H1 (cell line): ENCODE measurements at regions not wholly inside any gene's neighbourhood (a gene's known extent, or its start where the extent isn't known, plus 50 kb on each side); places are given as distances from the start of the nearest gene placed in this dataset.

ENCODE experiments used
- CTCF ChIA-PET: fragments of 300-600 bp; sonication (Branson Sonifier 250); formaldehyde crosslinking; loops from one replicate; lab custom pipeline; 2021; ENCODE audit not compliant: partially characterized antibody; lab: Charles Lee
- POLR2A ChIA-PET: fragments of 300-600 bp; sonication (Branson Sonifier 250); formaldehyde crosslinking; loops from one replicate; lab custom pipeline; 2021; ENCODE audit warnings: inconsistent platforms; ENCODE audit not compliant: partially characterized antibody; lab: Charles Lee
- DNase-seq, 2 experiments: peaks; one replicate each; pipeline versions ENCODE4 v3.0.0 to v3.0.0-alpha.2; 2010 to 2022; ENCODE audit warnings: low spot score in 2 of 2, low read depth in 1 of 2, mixed read lengths in 1 of 2
- FAIRE-seq: peaks from 2 replicates; lab custom pipeline; 2011; peaks lifted over from hg19 to GRCh38; lab: Jason Lieb, UNC
- H2AFZ ChIP-seq: 2 replicates; pipeline ENCODE4 v1.8.1; 2012; ENCODE audit warnings: low read length, inconsistent platforms
- H2AK5ac ChIP-seq: 2 replicates; pipeline ENCODE4 v1.6.1; 2013; ENCODE audit warnings: low read depth, low read length
- H2BK120ac ChIP-seq: replicated peaks from 2 replicates; pipeline ENCODE3; 2013; ENCODE audit warnings: low read depth, low read length, inconsistent platforms
- H2BK12ac ChIP-seq: 2 replicates; pipeline ENCODE4 v1.6.1; 2013; ENCODE audit warnings: low read depth, low read length
- H2BK15ac ChIP-seq: 2 replicates; pipeline ENCODE4 v1.6.1; 2013; ENCODE audit warnings: low read length
- H2BK20ac ChIP-seq: 2 replicates; pipeline ENCODE4 v1.6.1; 2013; ENCODE audit warnings: low read length
- H2BK5ac ChIP-seq: 2 replicates; pipeline ENCODE4 v1.6.1; 2013; ENCODE audit warnings: low read depth, low read length
- H3K14ac ChIP-seq: 2 replicates; pipeline ENCODE4 v1.6.1; 2013; ENCODE audit warnings: inconsistent platforms; ENCODE audit not compliant: insufficient read length
- H3K18ac ChIP-seq: 2 replicates; pipeline ENCODE4 v1.6.1; 2013; ENCODE audit warnings: low read length; ENCODE audit errors: extremely low read depth
- H3K23ac ChIP-seq: 2 replicates; pipeline ENCODE4 v1.6.1; 2013; ENCODE audit warnings: inconsistent platforms; ENCODE audit not compliant: insufficient read length
- H3K23me2 ChIP-seq: 2 replicates; pipeline ENCODE4 v1.6.1; 2013; ENCODE audit warnings: low read depth, low read length
- H3K27ac ChIP-seq: 2 replicates; pipeline ENCODE4 v1.6.1; 2011; ENCODE audit warnings: low read depth, low read length, inconsistent platforms
- H3K27me3 ChIP-seq, 4 experiments: replicated peaks in 1 of 4; 1 replicate in 1 of 4; 2 replicates in 3 of 4; pipeline versions ENCODE4 v1.6.1 to v1.8.1; 2011 to 2013; ENCODE audit warnings: low read length in 3 of 4, mild to moderate bottlenecking in 3 of 4, inconsistent platforms in 2 of 4, mixed read lengths in 2 of 4, moderate library complexity in 1 of 4; ENCODE audit not compliant: control insufficient read depth in 3 of 4, insufficient read depth in 3 of 4; ENCODE audit errors: extremely low read depth in 1 of 4
- H3K36me3 ChIP-seq, 4 experiments: 2 replicates each; pipeline versions ENCODE4 v1.6.1 to v1.8.1; 2011 to 2013; ENCODE audit warnings: mild to moderate bottlenecking in 4 of 4, low read length in 3 of 4, moderate library complexity in 2 of 4, control low read depth in 1 of 4, inconsistent platforms in 1 of 4; ENCODE audit not compliant: insufficient read depth in 4 of 4, control insufficient read depth in 2 of 4
- H3K4ac ChIP-seq: replicated peaks from 2 replicates; pipeline ENCODE3; 2013; ENCODE audit warnings: low read length, low read depth, mixed read lengths, inconsistent platforms; ENCODE audit not compliant: insufficient read length
- H3K4me1 ChIP-seq, 4 experiments: replicated peaks in 1 of 4; 1 replicate in 1 of 4; 2 replicates in 3 of 4; pipeline versions ENCODE4 v1.6.1 to v1.8.1; 2011 to 2013; ENCODE audit warnings: low read length in 3 of 4, inconsistent platforms in 2 of 4, mixed read lengths in 1 of 4; ENCODE audit not compliant: insufficient read depth in 4 of 4, control insufficient read depth in 3 of 4
- H3K4me2 ChIP-seq, 2 experiments: 2 replicates each; pipeline versions ENCODE4 v1.6.1 to v1.8.1; 2011 to 2013; ENCODE audit warnings: low read depth in 2 of 2, low read length in 2 of 2, control low read depth in 1 of 2, inconsistent platforms in 1 of 2, mild to moderate bottlenecking in 1 of 2; ENCODE audit not compliant: insufficient read depth in 1 of 2
- H3K4me3 ChIP-seq, 4 experiments: fragments of 200-600, 300-600 bp in 1 of 4; sonication (generic), shearing (Covaris generic), sonication (Bioruptor Twin) in 1 of 4; 2 replicates each; pipeline versions ENCODE4 v1.5.1 to v1.8.1; 2011 to 2016; ENCODE audit warnings: low read length in 4 of 4, low read depth in 3 of 4, control low read depth in 2 of 4, inconsistent platforms in 2 of 4, mild to moderate bottlenecking in 2 of 4, mixed read lengths in 1 of 4, moderate library complexity in 1 of 4; ENCODE audit not compliant: insufficient read depth in 2 of 4; ENCODE audit errors: extremely low read depth in 1 of 4
- H3K56ac ChIP-seq: replicated peaks from 2 replicates; pipeline ENCODE3; 2013; ENCODE audit warnings: low read depth, mild to moderate bottlenecking, mixed read lengths, low read length, inconsistent platforms; ENCODE audit not compliant: insufficient read length
- H3K79me1 ChIP-seq: 2 replicates; pipeline ENCODE4 v1.6.1; 2013; ENCODE audit warnings: low read depth, low read length, control low read depth
- H3K79me2 ChIP-seq, 2 experiments: 2 replicates each; pipeline versions ENCODE4 v1.6.1 to v1.8.1; 2012 to 2013; ENCODE audit warnings: low read length in 2 of 2, mild to moderate bottlenecking in 2 of 2, inconsistent platforms in 1 of 2; ENCODE audit not compliant: insufficient read depth in 2 of 2, control insufficient read depth in 1 of 2
- H3K9ac ChIP-seq, 4 experiments: replicated peaks in 1 of 4; 1 replicate in 1 of 4; 2 replicates in 3 of 4; pipeline versions ENCODE4 v1.6.1 to v1.8.1; 2011 to 2013; ENCODE audit warnings: low read depth in 3 of 4, low read length in 3 of 4, control low read depth in 2 of 4, mild to moderate bottlenecking in 2 of 4, moderate library complexity in 2 of 4, inconsistent platforms in 1 of 4; ENCODE audit errors: extremely low read depth in 1 of 4
- H3K9me3 ChIP-seq, 2 experiments: 2 replicates each; pipeline versions ENCODE4 v1.6.1 to v1.8.1; 2012 to 2013; ENCODE audit warnings: mild to moderate bottlenecking in 2 of 2, moderate library complexity in 2 of 2, control low read depth in 1 of 2, inconsistent platforms in 1 of 2, low read depth in 1 of 2, low read length in 1 of 2, mixed read lengths in 1 of 2; ENCODE audit not compliant: insufficient read depth in 2 of 2
- H4K20me1 ChIP-seq, 2 experiments: replicated peaks in 1 of 2; 2 replicates each; pipeline versions ENCODE3 to v1.8.1; 2011 to 2013; ENCODE audit warnings: inconsistent platforms in 2 of 2, low read length in 2 of 2, mild to moderate bottlenecking in 1 of 2; ENCODE audit not compliant: insufficient read depth in 2 of 2, control insufficient read depth in 1 of 2
- H4K5ac ChIP-seq: 2 replicates; pipeline ENCODE4 v1.6.1; 2013; ENCODE audit warnings: low read length, low read depth, mixed read lengths, inconsistent platforms; ENCODE audit not compliant: insufficient read length
- H4K8ac ChIP-seq: 2 replicates; pipeline ENCODE4 v1.8.0; 2013; ENCODE audit warnings: mild to moderate bottlenecking, moderate library complexity, low read length, inconsistent platforms; ENCODE audit not compliant: insufficient read depth; ENCODE audit errors: extremely low read depth
- H4K91ac ChIP-seq: replicated peaks from 2 replicates; pipeline ENCODE3; 2013; ENCODE audit warnings: low read length, mixed read lengths, inconsistent platforms; ENCODE audit not compliant: insufficient read length
- CEBPB ChIP-seq: IDR thresholded peaks from 2 replicates; pipeline ENCODE4 v1.6.1; 2012; ENCODE audit warnings: low read depth, low read length
- CTBP2 ChIP-seq: IDR thresholded peaks from 2 replicates; pipeline ENCODE4 v1.7.0; 2011; ENCODE audit warnings: borderline replicate concordance, mild to moderate bottlenecking, moderate library complexity, mixed read lengths, low read length; ENCODE audit not compliant: insufficient read depth, insufficient read length
- EZH2 ChIP-seq: fragments of 200-600 bp; sonication (generic); IDR thresholded peaks from 2 replicates; pipeline ENCODE4 v1.7.1; 2012; ENCODE audit warnings: low read depth, mild to moderate bottlenecking, moderate library complexity, low read length, inconsistent platforms; ENCODE audit not compliant: severe bottlenecking
- KDM1A ChIP-seq: fragments of 200-600, 300-600 bp; sonication (generic); IDR thresholded peaks from 2 replicates; pipeline ENCODE4 v1.7.1; 2016; ENCODE audit warnings: mild to moderate bottlenecking, low read length, borderline replicate concordance
- MAX ChIP-seq: IDR thresholded peaks from 2 replicates; pipeline ENCODE4 v1.6.1; 2012; ENCODE audit warnings: inconsistent platforms
- RBBP5 ChIP-seq: IDR thresholded peaks from 2 replicates; pipeline ENCODE4 v1.7.1; 2012; ENCODE audit warnings: low read depth, mild to moderate bottlenecking, inconsistent platforms, low read length, moderate library complexity, borderline replicate concordance
- RFX5 ChIP-seq: IDR thresholded peaks from 2 replicates; pipeline ENCODE4 v1.6.1; 2011; ENCODE audit warnings: low read depth, low read length, improper control_type of control experiment, borderline replicate concordance
- RNF2 ChIP-seq: fragments of 200-900, 300-1000 bp; sonication (generic); IDR thresholded peaks from 2 replicates; pipeline ENCODE4 v1.7.1; 2016; ENCODE audit warnings: borderline replicate concordance, low read depth, mild to moderate bottlenecking, antibody characterized with exemption, low read length; ENCODE audit not compliant: poor library complexity, severe bottlenecking; ENCODE audit errors: missing control alignments
- SAP30 ChIP-seq: fragments of 300-600 bp; sonication (generic); IDR thresholded peaks from 2 replicates; pipeline ENCODE4 v1.7.1; 2012; ENCODE audit warnings: low read length, moderate library complexity, mild to moderate bottlenecking, inconsistent platforms; ENCODE audit not compliant: insufficient read depth, insufficient replicate concordance
- SIX5 ChIP-seq: IDR thresholded peaks from 2 replicates; pipeline ENCODE4 v1.6.1; 2011; ENCODE audit warnings: mild to moderate bottlenecking, low read depth, low read length
- SP1 ChIP-seq: IDR thresholded peaks from 2 replicates; pipeline ENCODE4 v1.6.1; 2011; ENCODE audit warnings: low read depth, low read length
- SP4 ChIP-seq: IDR thresholded peaks from 2 replicates; pipeline ENCODE4 v1.6.1; 2012; ENCODE audit warnings: low read length, inconsistent platforms
- TAF1 ChIP-seq: IDR thresholded peaks from 2 replicates; pipeline ENCODE4 v1.6.1; 2011; ENCODE audit warnings: mild to moderate bottlenecking, low read depth, low read length
- TEAD4 ChIP-seq: IDR thresholded peaks from 2 replicates; pipeline ENCODE4 v1.6.1; 2012; ENCODE audit warnings: low read depth, low read length, inconsistent platforms, mixed read lengths
- ZNF274 ChIP-seq: IDR thresholded peaks from 2 replicates; pipeline ENCODE4 v1.7.0; 2012; ENCODE audit warnings: low read length, borderline replicate concordance; ENCODE audit errors: extremely low read depth
- WGBS, 2 experiments: shearing (Covaris generic) in 1 of 2; methylation state at CpG; one replicate each; pipeline versions ENCODE4 v1.1.6 to v1.1.7; 2013 to 2015; ENCODE audit warnings: low lambda C conversion rate in 2 of 2, mixed read lengths in 2 of 2, inconsistent platforms in 1 of 2, low coverage in 1 of 2, missing lambda C conversion rate in 1 of 2; ENCODE audit not compliant: insufficient replicate concordance in 2 of 2, insufficient coverage in 1 of 2, insufficient read length in 1 of 2; ENCODE audit errors: extremely low coverage in 1 of 2, missing lambda C conversion rate in 1 of 2; 5-methylcytosine and 5-hydroxymethylcytosine counted together

- no peak overlapping the region for H2BK15ac ChIP-seq
- H3K79me2 ChIP-seq, result no peaks in the 10 kb centered on the region
- no peak for FAIRE-seq
- no peak overlapping the region for H3K9ac ChIP-seq
- H2BK12ac ChIP-seq, result no peak overlapping the region
- no peaks in the 10 kb centered on the region for H3K36me3 ChIP-seq
- H2BK20ac ChIP-seq, result no peak overlapping the region
- no peak overlapping the region for H4K91ac ChIP-seq
- no peak overlapping the region for H3K56ac ChIP-seq
- H2BK120ac ChIP-seq, result no peak overlapping the region
- H4K8ac ChIP-seq, result no peak overlapping the region
- ChIA-PET POLR2A (no interaction called here), CTCF (no interaction called here)
- no peak overlapping the region for H2AK5ac ChIP-seq
- H3K4me2 ChIP-seq, result no peak overlapping the region
- WGBS, 2 experiments, result 93% methylated on average over 3 of the region's 3 CpGs; no CpG with 5 or more reads in 1 of the 2 experiments
- no peak for DNase-seq
- H3K79me1 ChIP-seq, result no peaks in the 10 kb centered on the region
- no peaks in the 10 kb centered on the region for H4K20me1 ChIP-seq
- H2BK5ac ChIP-seq, result no peak overlapping the region
- H3K4ac ChIP-seq, result no peak overlapping the region
- H3K4me3 ChIP-seq, result no peak overlapping the region
- H3K4me1 ChIP-seq, result no peaks in the 10 kb centered on the region
- H3K27me3 ChIP-seq, result no peaks in the 10 kb centered on the region; a peak in 1 of 7 replicates
- no peak overlapping the region for H3K18ac ChIP-seq
- no peak overlapping the region for H3K23ac ChIP-seq
- no peak overlapping the region for H3K14ac ChIP-seq
- no peak overlapping the region for H2AFZ ChIP-seq
- no peak overlapping the region for H4K5ac ChIP-seq
- H3K23me2 ChIP-seq, result no peaks in the 10 kb centered on the region
- no peaks in the 10 kb centered on the region for H3K9me3 ChIP-seq
- no peak overlapping the region for H3K27ac ChIP-seq
- TF ChIP-seq KDM1A (no peak), SP1 (no peak), MAX (no peak), RFX5 (no peak), ZNF274 (no peak), TEAD4 (no peak), SIX5 (no peak), CTBP2 (no peak), TAF1 (no peak), EZH2 (no peak), RBBP5 (no peak), SAP30 (no peak), SP4 (no peak), CEBPB (no peak), RNF2 (no peak)
Observed at GRCh38 chr4:133713340-133713739, 488.2 kb downstream of the PABPC4L start.
